Glomerular endothelial cell (primary cell): ENCODE measurements at regions not wholly inside any gene's neighbourhood (a gene's known extent, or its start where the extent isn't known, plus 50 kb on each side); places are given as distances from the start of the nearest gene placed in this dataset.
"Not testable (repeated sequence)": the region's sequence is repeated elsewhere in the genome, so short reads cannot be mapped to it uniquely, and the experiment has no call there.

Experiments
- DNase-seq: peaks from one replicate; pipeline ENCODE4 v3.0.0-alpha.2; 2011; ENCODE audit warnings: low read depth, low spot score; ENCODE audit errors: extremely low read depth

DNA sequence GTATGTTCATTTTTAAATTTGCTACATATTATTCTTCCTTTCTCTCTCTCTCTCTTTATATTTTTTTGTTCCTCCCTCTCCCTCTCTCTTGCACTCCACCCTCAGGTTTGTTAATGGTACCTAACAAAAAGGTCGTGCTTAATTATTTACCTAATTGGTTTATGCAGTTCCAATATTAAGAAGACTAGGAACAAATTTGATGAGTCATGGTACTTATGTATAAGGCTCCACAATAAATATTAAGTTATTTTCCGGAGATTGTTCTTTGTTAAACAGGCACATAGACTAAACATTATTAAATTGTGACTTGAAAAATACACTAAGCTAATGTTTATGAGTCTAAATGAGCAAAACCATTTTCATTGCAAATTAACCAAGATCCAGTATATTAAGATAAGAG is 1200.8 kb upstream of the ALCAM start:
- DNase-seq: no peak

DNA sequence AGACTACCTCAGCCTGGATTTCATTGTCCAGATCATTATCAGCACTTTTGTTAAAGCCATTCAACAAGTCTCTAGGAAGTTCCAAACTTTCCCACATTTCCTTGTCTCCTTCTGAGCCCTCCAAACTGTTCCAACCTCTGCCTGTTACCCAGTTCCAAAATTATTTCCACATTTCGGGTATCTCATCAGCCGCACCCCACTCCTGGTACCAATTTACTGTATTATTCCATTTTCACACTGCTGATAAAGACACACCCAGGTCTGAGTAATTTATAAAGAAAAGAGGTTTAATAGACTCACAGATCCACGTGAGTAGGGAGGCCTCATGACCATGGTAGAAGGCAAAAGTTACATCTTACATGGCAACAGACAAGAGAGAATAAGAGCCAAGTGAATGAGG is 1198.3 kb upstream of the ALCAM start:
- no peak for DNase-seq

DNA sequence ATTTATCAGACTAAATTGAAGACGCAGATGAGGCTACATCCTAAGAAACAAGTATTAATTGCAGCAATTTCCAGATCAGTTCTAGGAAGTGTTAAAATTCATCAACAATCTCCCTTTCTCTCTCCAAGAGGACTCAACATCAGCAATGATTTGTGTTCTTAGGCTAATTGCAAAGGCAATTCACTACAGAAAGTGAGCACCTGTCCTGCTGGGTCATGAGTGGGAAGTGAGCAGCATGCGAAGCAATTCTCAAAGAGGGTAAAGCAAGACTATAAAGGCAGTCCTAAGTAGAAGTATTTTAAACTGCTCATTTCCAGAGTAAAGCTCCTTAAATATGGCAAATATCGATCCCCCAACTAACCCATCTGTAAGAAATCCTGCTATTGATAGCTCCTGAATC is 1191.0 kb upstream of the ALCAM start:
- DNase-seq: no peak

DNA sequence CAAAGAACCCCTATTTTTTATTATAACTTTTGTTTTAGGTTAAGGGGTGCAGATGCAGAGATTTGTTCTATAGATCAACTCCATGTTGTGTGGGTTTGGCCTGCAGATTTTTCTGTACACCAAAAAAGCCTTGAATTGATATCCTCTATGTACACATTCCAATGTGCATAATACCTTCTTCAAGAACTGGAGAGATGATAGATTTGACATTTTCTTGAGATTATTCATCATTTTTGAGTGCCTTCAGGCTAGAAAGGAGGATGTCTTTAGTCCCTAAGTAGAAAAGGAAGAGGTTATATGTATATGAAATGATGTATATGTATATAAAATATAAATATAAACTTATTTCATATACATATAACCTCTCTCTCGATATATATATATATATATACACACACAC is 1190.0 kb upstream of the ALCAM start:
- no peak for DNase-seq

DNA sequence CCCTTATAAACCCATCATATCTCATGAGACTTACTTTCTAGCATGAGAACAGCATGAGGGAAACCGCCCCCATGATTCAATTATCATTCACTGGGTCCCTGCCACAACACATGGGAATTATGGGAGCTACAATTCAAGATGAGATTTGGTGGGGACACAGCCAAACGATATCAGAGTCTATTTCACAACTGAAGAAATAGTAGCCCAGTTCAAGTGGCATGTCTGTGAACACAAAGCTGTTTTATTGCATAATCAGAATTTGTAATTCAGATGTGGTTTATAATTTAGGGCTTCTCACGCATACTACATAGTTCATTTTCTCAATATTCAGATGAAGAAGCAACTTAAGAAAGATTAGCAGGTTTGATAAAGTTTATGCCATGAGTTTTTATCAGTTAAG is 1188.0 kb upstream of the ALCAM start:
- DNase-seq: no peak

DNA sequence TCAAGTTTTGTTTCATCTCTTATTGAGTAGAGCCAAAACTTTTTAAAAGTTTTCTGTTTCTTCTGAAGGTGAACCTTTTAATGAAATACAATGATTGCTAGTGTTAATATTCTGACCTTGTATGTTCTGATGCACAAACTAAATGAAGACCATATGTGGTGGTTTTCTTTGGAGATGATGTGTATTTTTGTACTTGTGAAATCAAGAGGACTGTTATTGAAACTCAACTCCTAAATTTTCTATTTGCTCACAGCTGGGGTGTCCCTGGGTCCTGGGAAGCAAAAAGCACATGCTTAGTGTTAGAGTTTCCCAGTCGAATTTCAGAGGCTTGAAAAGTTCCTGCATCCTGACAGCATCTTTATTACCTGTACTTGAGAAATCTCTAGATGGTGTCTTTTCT is 1185.8 kb upstream of the ALCAM start:
- no peak for DNase-seq

DNA sequence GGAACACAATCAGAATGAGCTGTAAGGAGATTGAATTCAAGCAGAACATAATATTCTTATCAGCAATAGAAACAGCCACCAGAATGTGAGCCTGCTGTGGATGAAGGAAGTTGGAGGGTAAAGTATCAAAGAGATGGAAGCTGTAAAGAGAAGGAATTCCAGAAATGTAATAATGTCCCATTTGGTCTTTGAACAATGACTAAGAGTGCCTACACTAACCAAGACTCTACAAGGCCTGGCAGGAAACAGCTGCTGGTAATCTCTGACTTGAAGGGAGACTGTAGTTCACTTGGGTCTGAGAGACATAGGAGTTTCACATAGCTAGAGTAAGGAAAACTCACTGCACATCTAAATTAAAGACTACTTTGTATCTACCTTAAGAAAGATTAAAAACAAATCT is 1176.0 kb upstream of the ALCAM start:
- no peak for DNase-seq

DNA sequence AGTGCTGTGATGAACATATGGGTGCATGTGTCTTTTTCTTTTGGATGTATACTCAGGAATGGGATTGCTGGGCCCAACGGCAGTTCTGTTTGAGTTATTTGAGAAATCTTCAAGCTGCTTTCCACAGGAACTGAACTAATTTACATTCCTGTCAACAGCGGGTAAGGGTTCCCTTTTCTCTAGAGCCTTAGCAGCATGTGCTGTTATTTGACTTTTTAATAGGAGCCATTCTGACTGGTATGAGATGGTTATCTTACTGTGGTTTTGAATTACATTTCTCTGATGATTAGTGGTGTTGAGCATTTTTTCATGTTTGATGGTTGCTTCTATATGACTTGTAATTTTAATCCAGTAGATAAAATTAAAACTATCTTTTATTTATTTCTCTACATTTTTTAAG is 1168.6 kb upstream of the ALCAM start:
- no peak for DNase-seq

DNA sequence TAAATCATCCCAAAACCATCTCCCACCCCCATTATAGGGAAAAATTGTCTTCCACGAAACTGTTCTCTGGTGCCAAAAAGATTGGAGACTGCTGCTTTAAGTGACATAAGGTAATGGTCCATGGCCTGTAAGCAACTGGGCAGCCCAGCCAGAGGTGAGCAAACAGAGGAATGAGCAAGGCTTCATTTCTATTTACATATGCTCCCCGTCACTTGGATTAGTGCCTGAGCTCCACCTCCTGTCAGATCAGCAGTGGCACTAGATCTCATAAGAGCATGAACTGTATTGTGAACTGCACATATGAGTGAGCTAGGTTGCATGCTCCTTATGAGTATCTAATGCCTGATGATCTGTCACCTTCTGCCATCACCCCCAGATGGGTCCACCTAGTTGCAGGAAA is 1159.8 kb upstream of the ALCAM start:
- DNase-seq: no peak

DNA sequence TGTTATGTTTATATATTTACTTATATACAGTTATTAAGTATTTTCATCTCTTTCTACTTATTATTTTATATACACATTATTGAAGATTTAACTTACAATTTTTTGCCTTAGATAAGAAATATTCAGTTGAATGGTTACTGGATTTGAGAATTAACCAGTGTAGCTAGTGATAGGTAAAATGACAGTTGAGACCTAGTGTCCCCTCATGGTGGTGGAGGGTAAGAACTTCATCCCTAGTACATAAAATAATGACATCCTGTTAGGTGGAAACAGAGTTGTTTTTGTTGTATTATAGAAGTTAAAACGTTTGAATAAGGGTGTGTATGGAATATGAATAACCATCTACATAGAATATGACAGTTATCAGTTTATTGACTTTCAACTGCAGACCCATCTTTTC is 1152.4 kb upstream of the ALCAM start:
- no peak for DNase-seq

DNA sequence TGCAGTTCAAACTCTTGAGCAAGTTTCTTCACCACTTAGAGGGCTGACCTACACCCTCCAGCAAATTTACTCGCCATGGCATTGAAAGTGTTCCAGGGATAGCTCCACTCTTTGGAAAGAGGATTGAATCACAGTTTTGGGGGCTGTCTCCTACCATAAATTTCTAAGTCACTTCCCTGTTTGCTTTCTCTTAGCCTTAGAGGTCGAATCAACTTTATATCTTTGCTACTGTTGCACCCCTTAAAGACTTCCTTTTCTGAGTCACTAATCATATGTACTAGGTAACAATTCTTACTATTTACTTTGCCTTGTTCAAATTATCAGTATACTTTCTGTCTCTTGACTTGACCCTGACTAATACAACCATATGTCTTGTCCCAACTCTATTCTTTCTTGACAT is 1151.8 kb upstream of the ALCAM start:
- DNase-seq: no peak

DNA sequence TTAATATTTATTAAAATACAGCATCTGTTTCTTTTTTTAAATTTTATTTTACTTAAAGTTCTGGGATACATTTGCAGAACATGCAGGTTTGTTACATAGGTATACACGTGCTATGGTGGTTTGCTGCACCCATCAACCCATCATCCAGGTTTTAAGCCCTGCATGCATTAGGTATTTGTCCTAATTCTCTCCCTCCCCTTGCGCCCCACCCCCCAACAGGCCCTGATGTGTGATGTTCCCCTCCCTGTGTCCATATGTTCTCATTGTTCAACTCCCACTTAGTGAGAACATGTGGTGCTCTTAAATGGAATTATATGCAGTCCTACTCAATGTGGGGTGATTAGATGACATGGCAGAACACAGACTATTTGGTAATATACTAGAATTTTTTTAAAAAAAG is 1147.7 kb upstream of the ALCAM start:
- DNase-seq: not testable (repeated sequence)

DNA sequence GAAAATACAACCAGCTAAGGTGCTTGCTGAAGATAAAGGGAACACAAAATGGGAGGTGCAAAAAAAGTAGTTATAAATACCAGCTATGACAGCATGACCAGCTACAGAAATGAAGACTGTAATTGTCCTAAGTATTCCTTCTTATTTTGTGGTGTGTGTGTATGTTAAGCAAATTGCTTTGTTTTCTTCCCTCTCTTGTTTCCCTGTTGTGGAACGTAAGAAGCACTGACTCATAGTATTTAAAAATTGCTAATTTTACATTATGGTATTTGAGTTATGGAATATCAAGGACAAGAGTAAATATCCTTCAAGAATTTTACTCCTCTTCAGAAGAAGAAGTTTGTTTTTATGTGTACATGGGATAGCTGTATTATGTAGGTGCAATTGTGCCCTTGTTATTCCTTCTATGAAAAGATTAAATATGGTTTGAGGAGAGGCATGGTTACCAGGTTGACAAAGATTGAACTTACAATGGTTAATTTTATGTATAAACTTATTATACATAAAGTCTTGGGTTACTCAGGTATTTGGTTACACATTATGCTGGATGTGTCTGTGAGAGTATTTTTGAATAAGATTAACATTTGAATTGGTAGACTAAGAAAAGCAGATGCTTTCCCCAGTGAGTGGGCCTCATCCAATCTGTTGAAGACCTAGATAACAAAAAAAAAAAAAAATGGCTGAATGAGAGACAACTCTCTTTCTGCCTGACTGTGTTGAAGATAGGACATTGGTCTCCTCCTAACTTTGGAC is 1132.1 kb upstream of the ALCAM start:
- no peak for DNase-seq

DNA sequence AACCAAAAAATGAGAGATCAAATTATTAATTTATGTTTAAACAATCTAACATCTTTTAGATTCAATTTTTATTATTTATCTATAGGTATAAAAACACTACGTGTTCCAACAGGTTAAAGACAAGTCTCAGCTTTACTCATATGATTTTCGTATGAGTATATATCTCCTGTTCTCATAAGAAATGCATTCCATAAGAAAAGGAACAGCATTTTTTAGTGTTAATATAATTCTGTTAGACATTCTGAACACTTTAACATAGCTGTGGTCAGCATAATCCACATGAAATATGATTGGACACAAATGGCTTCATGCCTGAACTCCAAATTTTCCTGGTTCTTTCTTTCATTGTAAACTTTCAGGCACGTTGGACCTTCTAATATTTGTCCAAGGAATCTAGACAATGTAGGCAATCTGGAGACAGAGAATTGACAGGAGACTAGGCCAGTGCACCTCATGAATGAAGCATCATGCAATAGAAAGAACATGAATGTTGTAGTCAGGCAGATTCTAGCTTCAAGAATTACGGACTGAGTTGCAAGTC is 1122.0 kb upstream of the ALCAM start:
- no peak for DNase-seq

DNA sequence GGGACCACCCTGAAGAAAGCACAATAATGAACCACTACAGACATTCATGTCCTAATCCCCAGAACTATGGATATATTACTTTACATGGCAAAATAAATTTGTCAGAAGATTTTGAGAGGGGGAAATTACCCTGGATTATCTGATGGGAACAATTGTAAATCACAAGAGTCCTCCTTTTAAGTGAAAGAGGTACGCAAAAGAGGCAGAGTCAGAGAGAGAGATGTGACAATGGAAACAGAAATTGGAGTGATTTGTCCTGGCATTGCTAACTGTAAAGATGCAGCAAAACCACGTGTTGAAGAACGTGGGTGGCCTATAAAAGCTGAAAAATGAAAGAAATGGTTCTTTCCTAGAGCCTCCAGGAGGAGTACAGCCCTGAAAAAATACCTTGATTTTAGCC is 1121.4 kb upstream of the ALCAM start:
- DNase-seq: no peak

DNA sequence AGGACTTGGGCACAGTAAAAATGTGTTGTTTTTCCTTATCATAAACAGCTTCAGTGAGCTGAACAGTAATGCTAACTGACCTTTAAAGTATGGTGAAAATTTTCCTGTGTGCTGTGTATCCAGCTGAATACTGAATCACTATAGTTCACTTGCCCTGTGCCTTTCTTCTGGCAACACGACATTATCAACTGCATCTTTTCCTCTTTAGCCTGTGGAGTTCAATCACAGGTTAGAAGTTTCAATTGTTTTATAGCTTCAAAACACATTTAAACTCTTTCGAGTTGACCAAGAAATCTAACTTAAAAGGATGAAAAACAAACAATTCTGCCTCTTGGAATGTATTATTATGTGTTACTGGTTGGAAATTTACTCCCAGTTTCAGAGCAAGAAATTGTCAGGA is 1120.7 kb upstream of the ALCAM start:
- no peak for DNase-seq

DNA sequence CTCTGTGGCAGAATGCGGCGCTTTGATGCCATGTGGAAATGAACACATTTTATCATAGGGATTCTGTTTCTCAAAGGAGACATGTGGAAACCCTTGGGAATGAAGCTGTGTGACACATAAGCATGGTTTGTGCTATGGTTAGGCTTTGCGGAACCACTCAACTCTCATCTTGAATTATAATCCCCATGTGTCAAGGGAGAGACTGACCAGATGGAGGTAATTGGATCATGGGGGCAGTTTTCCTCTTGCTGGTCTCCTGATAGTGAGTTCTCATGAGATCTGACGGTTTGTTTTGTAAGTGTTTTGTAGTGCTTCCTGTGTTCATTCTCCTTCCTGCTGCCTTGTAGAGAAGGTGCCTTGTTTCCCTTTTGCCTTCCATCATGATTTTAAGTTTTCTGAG is 1109.2 kb upstream of the ALCAM start:
- no peak for DNase-seq

DNA sequence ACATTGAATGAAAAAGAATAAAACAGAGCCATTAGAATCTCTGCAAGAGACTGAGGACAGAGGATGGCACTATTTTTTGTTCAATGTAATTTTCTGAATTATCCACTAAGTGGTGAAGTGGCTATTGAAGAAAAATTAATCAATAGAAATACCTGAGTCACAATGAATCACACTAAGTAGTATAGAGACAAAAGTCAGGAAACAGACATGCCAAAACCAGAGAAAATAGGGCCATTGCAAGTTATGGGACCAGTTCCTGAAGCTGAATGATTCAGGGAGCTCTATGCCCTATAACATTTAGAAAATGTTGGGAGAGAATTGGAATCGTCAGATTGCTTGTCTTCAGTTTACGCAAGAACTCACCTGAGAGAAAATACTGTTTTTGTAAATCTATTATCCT is 1103.2 kb upstream of the ALCAM start:
- no peak for DNase-seq

DNA sequence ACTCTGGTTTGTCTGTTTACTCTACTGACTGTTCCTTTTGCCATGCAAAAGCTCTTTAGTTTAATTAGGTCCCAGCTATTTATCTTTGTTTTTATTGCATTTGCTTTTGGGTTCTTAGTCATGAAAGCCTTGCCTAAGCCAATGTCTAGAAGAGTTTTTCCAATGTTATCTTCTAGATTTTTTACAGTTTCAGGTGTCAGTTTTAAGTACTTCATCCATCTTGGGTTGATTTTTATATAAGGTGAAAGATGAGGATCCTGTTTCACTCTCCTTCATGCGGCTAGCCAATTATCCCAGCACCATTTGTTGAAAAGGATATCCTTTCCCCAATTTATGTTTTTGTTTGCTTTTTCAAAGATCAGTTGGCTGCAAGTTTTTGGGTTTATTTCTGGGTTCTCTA is 1100.5 kb upstream of the ALCAM start:
- DNase-seq: not testable (repeated sequence)

DNA sequence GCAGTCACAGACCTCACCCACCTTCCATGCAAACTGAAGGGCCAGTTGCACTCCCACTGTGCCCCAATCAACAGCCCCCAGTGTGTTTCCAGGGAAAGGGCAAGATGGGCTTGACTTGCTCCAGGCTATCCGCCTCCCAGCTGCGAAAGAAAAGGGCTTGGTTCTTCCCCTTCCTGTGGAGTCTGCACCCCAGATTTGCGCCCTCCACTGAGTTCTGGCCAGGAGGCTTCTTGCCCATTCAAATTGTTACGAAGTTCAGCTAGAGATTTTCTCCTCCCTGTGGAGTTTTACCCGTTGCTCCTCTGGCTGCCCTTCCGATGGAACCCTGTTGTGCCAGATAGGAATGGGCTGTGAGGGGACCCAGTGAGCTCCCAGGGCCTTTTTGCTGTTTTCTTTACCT is 1096.9 kb upstream of the ALCAM start:
- no peak for DNase-seq

DNA sequence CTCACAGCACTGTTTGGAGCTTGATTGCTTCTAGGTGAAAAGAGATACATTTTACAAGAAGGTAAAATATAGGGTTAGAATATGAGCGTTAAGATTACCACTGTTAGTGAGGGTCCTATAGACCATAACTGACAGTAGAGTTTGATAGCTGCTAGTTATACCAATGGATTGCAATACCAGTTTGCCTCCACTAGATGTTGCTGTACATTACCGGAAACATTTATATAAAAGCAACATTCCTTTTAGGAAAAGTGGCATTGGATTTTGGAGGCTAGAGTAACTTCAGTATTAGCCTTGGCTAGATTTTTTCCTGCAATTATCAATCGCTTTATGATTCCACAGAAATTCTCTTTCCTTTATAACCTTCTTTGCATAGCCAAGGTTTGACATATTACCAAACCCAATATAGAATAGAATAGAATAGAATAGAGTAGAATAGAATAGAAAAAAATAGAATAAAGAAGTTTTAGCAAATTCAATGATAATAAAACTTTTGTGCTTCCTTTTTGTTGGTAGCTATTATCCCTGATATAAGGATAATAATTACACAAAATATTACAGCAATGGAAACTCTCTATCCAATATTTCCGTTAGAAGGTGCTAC is 1093.6 kb upstream of the ALCAM start:
- peak; percentile 10 for DNase-seq

DNA sequence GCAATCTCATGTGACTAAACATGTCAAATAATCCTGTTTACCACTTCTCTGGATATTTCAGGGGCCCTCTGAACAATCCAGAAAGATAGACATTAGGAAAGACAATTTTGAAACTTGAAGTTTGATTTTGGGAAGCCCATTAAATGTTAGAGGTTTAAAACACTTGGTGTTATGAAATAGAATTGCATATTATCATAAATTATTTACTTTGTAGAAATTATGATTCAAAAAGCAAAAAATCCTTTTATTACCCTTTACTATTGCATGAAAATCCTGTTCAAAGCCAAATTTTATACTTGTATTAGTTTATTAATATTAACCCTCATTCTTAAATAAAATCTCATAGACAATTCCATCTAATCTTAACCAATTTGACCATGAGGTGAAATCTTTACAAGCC is 1091.5 kb upstream of the ALCAM start:
- DNase-seq: no peak

DNA sequence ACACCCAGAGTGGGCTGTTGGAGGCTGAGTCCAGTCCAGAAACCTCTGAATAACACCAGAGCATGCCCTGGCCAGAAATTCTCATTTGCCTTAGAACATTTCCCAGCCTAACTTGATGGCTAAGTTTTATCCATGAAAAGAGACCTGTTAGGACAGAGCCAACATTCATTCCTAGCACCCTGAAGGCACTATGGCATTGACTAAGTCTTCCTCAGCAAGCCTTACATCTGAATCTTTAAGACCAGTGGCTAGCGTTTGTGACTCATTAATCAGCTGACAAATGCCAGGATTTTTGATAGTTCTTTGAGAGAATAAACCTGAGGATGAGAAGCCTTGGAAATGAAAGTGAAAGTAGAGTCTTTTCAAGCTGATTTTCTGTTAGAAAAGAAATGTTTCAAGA is 1087.1 kb upstream of the ALCAM start:
- peak; percentile 3 for DNase-seq
